Mesenchymal stem cell (in vitro differentiated cells and primary cell): ENCODE measurements at regions not wholly inside any gene's neighbourhood (a gene's known extent, or its start where the extent isn't known, plus 50 kb on each side); places are given as distances from the start of the nearest gene placed in this dataset.

Experiments used
- DNase-seq: peaks from one replicate; pipeline ENCODE4 v3.0.0-alpha.2; 2013
- H2AFZ ChIP-seq: one replicate; pipeline ENCODE4 v1.6.1; 2013; ENCODE audit warnings: low read depth, mild to moderate bottlenecking, control low read depth, inconsistent platforms, low read length, moderate library complexity
- H2AK5ac ChIP-seq: 2 replicates; pipeline ENCODE4 v1.6.1; 2013; ENCODE audit warnings: low read length, moderate library complexity, mild to moderate bottlenecking, inconsistent platforms; ENCODE audit not compliant: severe bottlenecking
- H2BK120ac ChIP-seq: one replicate; pipeline ENCODE4 v1.6.1; 2013; ENCODE audit warnings: low read depth, mild to moderate bottlenecking, inconsistent platforms, low read length, moderate library complexity
- H2BK12ac ChIP-seq, 2 experiments: one replicate each; pipeline ENCODE4 v1.6.1; 2013; ENCODE audit warnings: inconsistent platforms in 2 of 2, low read length in 2 of 2, mild to moderate bottlenecking in 2 of 2, moderate library complexity in 2 of 2, control low read depth in 1 of 2
- H2BK15ac ChIP-seq: one replicate; pipeline ENCODE4 v1.6.1; 2013; ENCODE audit warnings: mild to moderate bottlenecking, low read depth, inconsistent platforms; ENCODE audit not compliant: poor library complexity, severe bottlenecking
- H2BK5ac ChIP-seq: 2 replicates; pipeline ENCODE4 v1.6.1; 2013; ENCODE audit warnings: low read depth, mild to moderate bottlenecking, low read length, control low read depth, inconsistent platforms; ENCODE audit not compliant: poor library complexity, severe bottlenecking
- H3K14ac ChIP-seq, 2 experiments: one replicate each; pipeline ENCODE4 v1.6.1; 2013; ENCODE audit warnings: inconsistent platforms in 2 of 2, low read length in 2 of 2, control low read depth in 1 of 2, mild to moderate bottlenecking in 1 of 2, moderate library complexity in 1 of 2
- H3K18ac ChIP-seq, 2 experiments: one replicate each; pipeline ENCODE4 v1.6.1; 2013; ENCODE audit warnings: inconsistent platforms in 2 of 2, low read length in 2 of 2, control low read depth in 1 of 2, low read depth in 1 of 2, mild to moderate bottlenecking in 1 of 2
- H3K23ac ChIP-seq, 2 experiments: one replicate each; pipeline ENCODE4 v1.6.1; 2013; ENCODE audit warnings: inconsistent platforms in 2 of 2, low read length in 2 of 2, mild to moderate bottlenecking in 2 of 2, moderate library complexity in 2 of 2, control low read depth in 1 of 2
- H3K27ac ChIP-seq: 2 replicates; pipeline ENCODE4 v1.5.1; 2013; ENCODE audit warnings: mild to moderate bottlenecking, moderate library complexity, low read length, control low read depth, inconsistent platforms; ENCODE audit not compliant: poor library complexity, severe bottlenecking
- H3K27me3 ChIP-seq, 2 experiments: 2 replicates each; pipeline versions ENCODE4 v1.6.1 to v1.7.0; 2013; ENCODE audit warnings: low read length in 2 of 2, mild to moderate bottlenecking in 2 of 2, moderate library complexity in 2 of 2, control low read depth in 1 of 2, inconsistent platforms in 1 of 2; ENCODE audit not compliant: control insufficient read depth in 1 of 2, insufficient read depth in 1 of 2
- H3K36me3 ChIP-seq, 2 experiments: 2 replicates each; pipeline versions ENCODE4 v1.6.1 to v1.7.0; 2013; ENCODE audit warnings: low read length in 2 of 2, control low read depth in 1 of 2, inconsistent platforms in 1 of 2, low read depth in 1 of 2, mild to moderate bottlenecking in 1 of 2; ENCODE audit not compliant: insufficient read depth in 2 of 2, control insufficient read depth in 1 of 2
- H3K4ac ChIP-seq, 2 experiments: one replicate each; pipeline ENCODE4 v1.6.1; 2013; ENCODE audit warnings: inconsistent platforms in 2 of 2, low read length in 2 of 2, mild to moderate bottlenecking in 2 of 2, moderate library complexity in 2 of 2, control low read depth in 1 of 2, low read depth in 1 of 2
- H3K4me1 ChIP-seq: 2 replicates; pipeline ENCODE4 v1.6.1; 2013; ENCODE audit warnings: low read depth, low read length, control low read depth; ENCODE audit not compliant: control insufficient read depth, insufficient read depth
- H3K4me2 ChIP-seq: 2 replicates; pipeline ENCODE4 v1.6.1; 2013; ENCODE audit warnings: low read length, mild to moderate bottlenecking, inconsistent platforms; ENCODE audit not compliant: poor library complexity, severe bottlenecking
- H3K4me3 ChIP-seq, 2 experiments: 2 replicates each; pipeline versions ENCODE4 v1.5.1 to v1.7.0; 2013; ENCODE audit warnings: low read length in 2 of 2, mild to moderate bottlenecking in 2 of 2, control low read depth in 1 of 2, low read depth in 1 of 2; ENCODE audit not compliant: insufficient read depth in 1 of 2
- H3K79me1 ChIP-seq: replicated peaks from 2 replicates; pipeline ENCODE4 v1.6.1; 2013; ENCODE audit warnings: mild to moderate bottlenecking, control low read depth, low read length, inconsistent platforms; ENCODE audit not compliant: poor library complexity, severe bottlenecking
- H3K9ac ChIP-seq: 2 replicates; pipeline ENCODE4 v1.7.0; 2013; ENCODE audit warnings: mild to moderate bottlenecking, low read length, moderate library complexity
- H3K9me3 ChIP-seq: 2 replicates; pipeline ENCODE4 v1.7.0; 2013; ENCODE audit warnings: mild to moderate bottlenecking, low read length; ENCODE audit not compliant: control insufficient read depth
- H4K8ac ChIP-seq: one replicate; pipeline ENCODE4 v1.6.1; 2013; ENCODE audit warnings: inconsistent platforms, mild to moderate bottlenecking, low read length, moderate library complexity
- H4K91ac ChIP-seq: one replicate; pipeline ENCODE4 v1.6.1; 2013; ENCODE audit warnings: mild to moderate bottlenecking, low read length, inconsistent platforms
- WGBS: methylation state at CpG from one replicate; pipeline ENCODE4 v1.1.7; 2013; ENCODE audit warnings: mixed read lengths; 5-methylcytosine and 5-hydroxymethylcytosine counted together

DNA sequence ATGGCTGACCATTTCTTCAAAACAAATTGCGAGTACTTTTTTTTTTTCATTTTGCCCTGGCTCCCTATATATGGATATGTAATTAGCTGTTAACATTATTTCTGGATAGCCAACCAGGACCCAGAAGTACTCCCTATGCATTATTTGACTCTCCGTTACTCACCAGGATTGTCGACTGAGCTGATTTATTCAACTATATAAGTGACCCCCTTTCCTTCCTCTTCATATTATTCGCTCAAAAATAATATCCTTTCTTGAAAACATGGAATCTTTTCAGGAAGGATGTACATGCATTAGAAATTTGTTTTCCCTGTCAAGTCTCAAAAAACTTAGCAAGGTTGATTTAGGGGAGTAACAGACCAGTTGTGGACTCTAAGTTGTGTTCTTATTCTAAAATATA, 114.1 kb upstream of the KLHL4 start:
- Histone ChIP-seq H3K4ac (no peak overlapping the region), H3K18ac (no peak overlapping the region), H3K23ac (no peak overlapping the region), H3K4me3 (no peak overlapping the region), H2BK15ac (no peak overlapping the region), H3K36me3 (no peaks in the 10 kb centered on the region), H3K79me1 (no peaks in the 10 kb centered on the region), H2BK12ac (no peak overlapping the region), H2AFZ (no peak overlapping the region), H2BK120ac (no peak overlapping the region), H2BK5ac (no peak overlapping the region), H3K9me3 (no peaks in the 10 kb centered on the region), H4K8ac (no peak overlapping the region), H4K91ac (no peak overlapping the region), H3K9ac (no peak overlapping the region), H3K27me3 (peaks cover 0 to 3% of the 10 kb centered on the region in 2 experiments), H3K4me1 (peaks cover 2% of the 10 kb centered on the region), H3K14ac (no peak overlapping the region), H2AK5ac (no peak overlapping the region), H3K4me2 (no peak overlapping the region), H3K27ac (no peak overlapping the region)
- WGBS, result 100% methylated on average over 2 of the region's 4 CpGs
- DNase-seq, result no peak

- peaks cover 3% of the 10 kb centered on the region for H3K4me1 ChIP-seq
- H3K9ac ChIP-seq, result no peak overlapping the region
- H4K8ac ChIP-seq, result no peak overlapping the region
- no peak overlapping the region for H3K14ac ChIP-seq
- no peak overlapping the region for H4K91ac ChIP-seq
- H3K4me2 ChIP-seq, result no peak overlapping the region
- H2BK120ac ChIP-seq, result no peak overlapping the region
- H3K4ac ChIP-seq, result no peak overlapping the region
- no peak overlapping the region for H3K23ac ChIP-seq
- WGBS, result 23% methylated on average over 6 of the region's 7 CpGs
- no peaks in the 10 kb centered on the region for H3K36me3 ChIP-seq
- peak overlapping the region; percentile 39 for H2BK5ac ChIP-seq
- no peak overlapping the region for H3K18ac ChIP-seq
- H2BK12ac ChIP-seq, result no peak overlapping the region
- DNase-seq, result peak; percentile 85
- peaks cover 0 to 3% of the 10 kb centered on the region in 2 experiments for H3K27me3 ChIP-seq
- no peak overlapping the region for H3K4me3 ChIP-seq
- H3K9me3 ChIP-seq, result no peaks in the 10 kb centered on the region
- no peak overlapping the region for H2AFZ ChIP-seq
- H2AK5ac ChIP-seq, result no peak overlapping the region
- H3K79me1 ChIP-seq, result no peaks in the 10 kb centered on the region
- no peak overlapping the region for H2BK15ac ChIP-seq
- H3K27ac ChIP-seq, result peak overlapping the region; percentile 99
Measured at GRCh38 chrX:87409113-87409841, 108.3 kb upstream of the KLHL4 start.

- no peak overlapping the region for H4K91ac ChIP-seq
- no peak overlapping the region for H3K4ac ChIP-seq
- H2AFZ ChIP-seq, result no peak overlapping the region
- no peaks in the 10 kb centered on the region for H3K27me3 ChIP-seq
- H4K8ac ChIP-seq, result no peak overlapping the region
- no peak overlapping the region for H3K27ac ChIP-seq
- no peak overlapping the region for H3K9ac ChIP-seq
- H3K79me1 ChIP-seq, result no peaks in the 10 kb centered on the region
- no peak overlapping the region for H2AK5ac ChIP-seq
- no peak overlapping the region for H2BK120ac ChIP-seq
- no peak overlapping the region for H3K4me3 ChIP-seq
- H3K9me3 ChIP-seq, result no peaks in the 10 kb centered on the region
- no peaks in the 10 kb centered on the region for H3K36me3 ChIP-seq
- 94% methylated on average over 3 of the region's 3 CpGs for WGBS
- H3K18ac ChIP-seq, result no peak overlapping the region
- DNase-seq, result no peak
- no peak overlapping the region for H2BK15ac ChIP-seq
- H2BK5ac ChIP-seq, result no peak overlapping the region
- no peaks in the 10 kb centered on the region for H3K4me1 ChIP-seq
- H2BK12ac ChIP-seq, result no peak overlapping the region
- no peak overlapping the region for H3K23ac ChIP-seq
- H3K4me2 ChIP-seq, result no peak overlapping the region
- H3K14ac ChIP-seq, result no peak overlapping the region
Measured at GRCh38 chrX:87425618-87426017, 92.0 kb upstream of the KLHL4 start.

GRCh38 chrX:87434618-87435017, 83.0 kb upstream of the KLHL4 start:
- H4K91ac ChIP-seq, result no peak overlapping the region
- no peak overlapping the region for H3K18ac ChIP-seq
- H2AK5ac ChIP-seq, result no peak overlapping the region
- no peak overlapping the region for H3K4me3 ChIP-seq
- H3K4me1 ChIP-seq, result no peaks in the 10 kb centered on the region
- no peak overlapping the region for H2BK120ac ChIP-seq
- no peak overlapping the region for H3K4me2 ChIP-seq
- H3K27ac ChIP-seq, result no peak overlapping the region
- no peak overlapping the region for H3K9ac ChIP-seq
- H4K8ac ChIP-seq, result no peak overlapping the region
- H3K79me1 ChIP-seq, result no peaks in the 10 kb centered on the region
- H3K23ac ChIP-seq, result no peak overlapping the region
- 75% methylated on average over 2 of the region's 4 CpGs for WGBS
- no peaks in the 10 kb centered on the region for H3K9me3 ChIP-seq
- no peak overlapping the region for H2BK15ac ChIP-seq
- H2BK12ac ChIP-seq, result no peak overlapping the region
- H3K4ac ChIP-seq, result no peak overlapping the region
- no peaks in the 10 kb centered on the region for H3K27me3 ChIP-seq
- no peak for DNase-seq
- no peak overlapping the region for H2BK5ac ChIP-seq
- no peak overlapping the region for H3K14ac ChIP-seq
- H3K36me3 ChIP-seq, result no peaks in the 10 kb centered on the region
- H2AFZ ChIP-seq, result no peak overlapping the region
